GM21528 (cell line): ENCODE measurements at regions not wholly inside any gene's neighbourhood (a gene's known extent, or its start where the extent isn't known, plus 50 kb on each side); places are given as distances from the start of the nearest gene placed in this dataset.

ENCODE experiments used
- ATAC-seq: cut with Tn5 transposase; IDR thresholded peaks from one replicate; pipeline ENCODE4 v1.9.1; 2021; ENCODE audit warnings: mild to moderate bottlenecking, moderate library complexity; ENCODE audit not compliant: unreplicated experiment, low FRiP score

GRCh38 chr12:92650228-92650822 lies 52.5 kb upstream of the PLEKHG7 start:
- peak; percentile 30 for ATAC-seq

- peak; percentile 72 for ATAC-seq
These were observed 53.1 kb upstream of the PLEKHG7 start for GRCh38 chr12:92649511-92650227.

GRCh38 chr12:92648242-92649031 lies 54.4 kb upstream of the PLEKHG7 start:
- no peak for ATAC-seq

GRCh38 chr12:92641291-92641690 lies 61.5 kb upstream of the PLEKHG7 start:
- ATAC-seq, result no peak

GRCh38 chr12:92640691-92641090 lies 62.1 kb upstream of the PLEKHG7 start:
- ATAC-seq, result no peak

- no peak for ATAC-seq
These were observed 63.8 kb upstream of the PLEKHG7 start for GRCh38 chr12:92639017-92639416.

- no peak for ATAC-seq
These were observed 68.1 kb upstream of the PLEKHG7 start for GRCh38 chr12:92634730-92635129.

GRCh38 chr12:92634202-92634601 lies 68.6 kb upstream of the PLEKHG7 start:
- ATAC-seq, result no peak

GRCh38 chr12:92630968-92631367 lies 71.8 kb upstream of the PLEKHG7 start:
- no peak for ATAC-seq

- ATAC-seq, result no peak
These were observed 73.3 kb upstream of the PLEKHG7 start for GRCh38 chr12:92629349-92630065.

- no peak for ATAC-seq
These were observed 74.3 kb upstream of the PLEKHG7 start for GRCh38 chr12:92628476-92628875.

GRCh38 chr12:92627511-92627910 lies 75.3 kb upstream of the PLEKHG7 start:
- no peak for ATAC-seq

- no peak for ATAC-seq
These were observed 77.0 kb upstream of the PLEKHG7 start for GRCh38 chr12:92625639-92626310.

- ATAC-seq, result no peak
These were observed 78.6 kb upstream of the PLEKHG7 start for GRCh38 chr12:92624236-92624635.

- no peak for ATAC-seq
These were observed 79.4 kb upstream of the PLEKHG7 start for GRCh38 chr12:92623386-92623785.

- ATAC-seq, result no peak
These were observed 81.0 kb upstream of the PLEKHG7 start for GRCh38 chr12:92621833-92622232.

- no peak for ATAC-seq
These were observed 81.5 kb upstream of the PLEKHG7 start for GRCh38 chr12:92621312-92621711.

GRCh38 chr12:92619730-92620684 lies 82.8 kb upstream of the PLEKHG7 start:
- no peak for ATAC-seq

GRCh38 chr12:92619026-92619425 lies 83.8 kb upstream of the PLEKHG7 start:
- no peak for ATAC-seq
